ENCODE measurements at regions not wholly inside any gene's neighbourhood (a gene's known extent, or its start where the extent isn't known, plus 50 kb on each side); places are given as distances from the start of the nearest gene placed in this dataset.

GRCh38 chr7:26467104-26467503 lies 175.4 kb downstream of the SNX10 start:
- TF ChIP-seq CTCF (IDR thresholded peaks at IDR 0.05), result no peak
- H3K9me3 Mint-ChIP-seq, result no peaks in the 10 kb centered on the region

GRCh38 chr7:26467541-26467940 lies 175.9 kb downstream of the SNX10 start:
- Mint-ChIP-seq H3K4me3 (no peak overlapping the region), H3K36me3 (ENCODE audit: low read depth) (no peaks in the 10 kb centered on the region), H3K4me1 (ENCODE audit: low read depth) (no peaks in the 10 kb centered on the region), H3K9me3 (no peaks in the 10 kb centered on the region), H3K27me3 (peaks cover 4% of the 10 kb centered on the region), H3K27ac (no peak overlapping the region)
- TF ChIP-seq CTCF (IDR thresholded peaks at IDR 0.05), result no peak
- intact Hi-C loops (cut with micrococcal nuclease), result no loop called here
- DNase-seq, result no peak
- no peak for ATAC-seq
- CTCF ChIA-PET, result interaction anchor here (0.9 kb wide), 1 partner anchor 182 kb away, joined by 3 read pairs; no protein-coding TSS in a partner anchor
- POLR2A ChIA-PET, result no interaction called here

More at GRCh38 chr7:26467104-26467503, 175.4 kb downstream of the SNX10 start:
- Mint-ChIP-seq H3K36me3 (ENCODE audit: low read depth) (no peaks in the 10 kb centered on the region), H3K4me3 (no peak overlapping the region), H3K4me1 (ENCODE audit: low read depth) (no peaks in the 10 kb centered on the region), H3K27ac (no peak overlapping the region), H3K27me3 (peaks cover 4% of the 10 kb centered on the region)
- no peak for ATAC-seq
- CTCF ChIA-PET, result interaction anchor here (0.9 kb wide), 1 partner anchor 182 kb away, joined by 3 read pairs; no protein-coding TSS in a partner anchor
- POLR2A ChIA-PET, result no interaction called here
- DNase-seq, result no peak
- intact Hi-C loops (cut with micrococcal nuclease), result no loop called here

DNA sequence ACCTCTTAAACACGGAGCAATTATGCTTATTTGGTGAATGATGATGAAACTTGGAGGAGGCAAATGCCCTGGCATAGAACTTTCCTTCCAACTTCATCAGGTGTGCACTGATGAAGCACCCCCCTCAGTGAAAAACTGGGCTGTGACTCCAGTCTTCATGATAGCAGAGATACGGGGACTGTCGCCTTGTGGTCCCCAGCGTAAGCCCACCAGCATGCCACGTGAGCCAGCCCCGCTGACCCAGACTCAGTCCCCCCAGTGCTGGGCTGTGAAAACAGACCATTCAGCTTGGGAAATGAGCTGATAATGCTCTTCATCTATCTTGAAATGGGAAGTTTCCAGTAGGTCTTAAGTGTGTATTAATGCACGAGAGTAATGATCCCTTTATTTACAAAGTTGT lies 177.0 kb downstream of the SNX10 start:
- TF ChIP-seq CTCF (IDR thresholded peaks at IDR 0.05), result no peak
- DNase-seq, result no peak
- ATAC-seq, result no peak
- Mint-ChIP-seq H3K27me3 (peaks cover 5% of the 10 kb centered on the region), H3K4me1 (ENCODE audit: low read depth) (no peaks in the 10 kb centered on the region), H3K4me3 (no peak overlapping the region), H3K36me3 (ENCODE audit: low read depth) (no peaks in the 10 kb centered on the region), H3K9me3 (no peaks in the 10 kb centered on the region), H3K27ac (no peak overlapping the region)
- CTCF ChIA-PET, result no interaction called here
- intact Hi-C loops (cut with micrococcal nuclease), result no loop called here
- POLR2A ChIA-PET, result no interaction called here

DNA sequence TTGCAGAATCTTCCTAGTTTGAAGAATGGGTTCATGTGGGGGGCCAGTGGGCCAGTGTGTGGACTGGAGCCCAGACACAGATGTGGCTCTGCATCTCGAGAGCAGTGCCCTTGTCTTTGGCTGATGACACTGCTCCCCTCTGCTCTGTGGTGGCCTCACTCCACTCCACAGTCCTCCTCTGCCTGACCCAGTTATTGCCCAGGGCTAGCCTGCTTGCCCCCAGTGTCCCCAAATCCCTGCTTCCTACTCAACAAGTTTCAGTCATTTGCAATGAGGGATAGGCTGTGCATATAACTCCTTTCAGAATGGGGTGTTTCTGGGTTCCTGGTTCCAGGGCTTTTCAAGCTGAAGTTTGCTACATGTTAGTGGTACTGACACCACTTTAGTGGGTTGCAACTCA lies 177.5 kb downstream of the SNX10 start:
- Mint-ChIP-seq H3K27me3 (peaks cover 8% of the 10 kb centered on the region), H3K4me3 (no peak overlapping the region), H3K27ac (no peak overlapping the region), H3K9me3 (no peaks in the 10 kb centered on the region), H3K4me1 (ENCODE audit: low read depth) (no peaks in the 10 kb centered on the region), H3K36me3 (ENCODE audit: low read depth) (no peaks in the 10 kb centered on the region)
- DNase-seq (no peak), ATAC-seq (no peak)
- ChIA-PET POLR2A (no interaction called here), CTCF (no interaction called here)
- intact Hi-C loops (cut with micrococcal nuclease), result no loop called here
- no peak for TF ChIP-seq CTCF (IDR thresholded peaks at IDR 0.05)

DNA sequence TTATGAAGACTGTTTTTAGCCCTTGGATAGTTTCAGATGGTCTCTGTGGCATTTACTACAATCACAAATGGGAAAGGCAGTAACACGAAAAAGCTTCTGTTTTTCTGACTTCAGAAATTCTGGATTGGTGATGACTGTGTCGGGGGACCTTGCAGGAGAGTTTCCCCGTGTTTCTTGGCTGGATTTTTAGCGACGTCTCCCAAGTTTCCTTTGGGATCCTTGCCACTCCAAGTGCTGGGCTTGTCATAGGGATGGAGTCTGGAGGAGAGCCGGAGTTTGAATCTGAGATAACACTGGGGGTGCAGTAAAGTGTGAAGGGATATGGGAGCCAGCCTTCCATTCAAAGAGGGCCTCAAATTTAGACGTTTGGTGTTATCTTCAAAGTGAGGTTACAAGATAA lies 179.0 kb downstream of the SNX10 start:
- no peak overlapping the region for H3K27ac Mint-ChIP-seq
- no peak for DNase-seq
- H3K4me1 Mint-ChIP-seq (ENCODE audit: low read depth), result no peaks in the 10 kb centered on the region
- no peaks in the 10 kb centered on the region for H3K36me3 Mint-ChIP-seq (ENCODE audit: low read depth)
- no peaks in the 10 kb centered on the region for H3K9me3 Mint-ChIP-seq
- POLR2A ChIA-PET, result no interaction called here
- no peak overlapping the region for H3K4me3 Mint-ChIP-seq
- intact Hi-C loops (cut with micrococcal nuclease), result no loop called here
- no peak for ATAC-seq
- CTCF ChIA-PET, result interaction anchor here (1.0 kb wide), 1 partner anchor 166 kb away, joined by 3 read pairs; no protein-coding TSS in a partner anchor
- no peak for TF ChIP-seq CTCF (IDR thresholded peaks at IDR 0.05)
- peaks cover 4% of the 10 kb centered on the region for H3K27me3 Mint-ChIP-seq

Measured in activated CD8-positive, alpha-beta T cell treated with anti-CD3 and anti-CD28 coated beads for 36 hours (primary cell).